GM23338 (cell line): ENCODE measurements at regions not wholly inside any gene's neighbourhood (a gene's known extent, or its start where the extent isn't known, plus 50 kb on each side); places are given as distances from the start of the nearest gene placed in this dataset.

Experiments
- ATAC-seq: fragments of 200-7000 bp; cut with Tn5 transposase; 3 replicates; pipeline ENCODE4 v1.9.1; 2020
- DNase-seq: peaks from one replicate; pipeline ENCODE4 v3.0.0-alpha.2; 2015; ENCODE audit warnings: low spot score
- H2AFZ ChIP-seq: fragments of 200-600 bp; sonication (generic); 2 replicates; pipeline ENCODE4 v1.8.0; 2016; ENCODE audit warnings: antibody characterized with exemption, mild to moderate bottlenecking, moderate library complexity
- H3F3A ChIP-seq: fragments of 200-600 bp; sonication (generic); replicated peaks from 2 replicates; pipeline ENCODE4 v1.8.0; 2017; ENCODE audit warnings: antibody characterized with exemption, mixed run types, low read depth
- H3K27ac ChIP-seq: fragments of 200-600 bp; sonication (generic); 2 replicates; pipeline ENCODE4 v1.6.1; 2016; ENCODE audit warnings: low read depth
- H3K27me3 ChIP-seq: fragments of 200-600 bp; sonication (generic); 2 replicates; pipeline ENCODE4 v1.8.0; 2016; ENCODE audit warnings: mild to moderate bottlenecking, mixed run types, moderate library complexity; ENCODE audit not compliant: insufficient read depth
- H3K36me3 ChIP-seq: fragments of 200-600 bp; sonication (generic); 2 replicates; pipeline ENCODE4 v1.8.0; 2016; ENCODE audit warnings: mild to moderate bottlenecking; ENCODE audit not compliant: insufficient read depth
- H3K4me1 ChIP-seq: fragments of 200-600 bp; sonication (generic); 2 replicates; pipeline ENCODE4 v1.8.0; 2016; ENCODE audit warnings: mild to moderate bottlenecking, moderate library complexity; ENCODE audit not compliant: insufficient read depth
- H3K4me2 ChIP-seq: fragments of 200-600 bp; sonication (generic); 2 replicates; pipeline ENCODE4 v1.7.1; 2017; ENCODE audit warnings: mixed run types
- H3K4me3 ChIP-seq: fragments of 200-600 bp; sonication (generic); 2 replicates; pipeline ENCODE4 v1.6.1; 2016; ENCODE audit warnings: mixed run types
- H3K79me2 ChIP-seq: fragments of 200-600 bp; sonication (generic); replicated peaks from 2 replicates; pipeline ENCODE4 v1.8.0; 2017; ENCODE audit warnings: mild to moderate bottlenecking; ENCODE audit not compliant: insufficient read depth
- H3K9me2 ChIP-seq: fragments of 200-600 bp; sonication (generic); 2 replicates; pipeline ENCODE4 v1.8.0; 2017; ENCODE audit not compliant: insufficient read depth
- H4K20me1 ChIP-seq: fragments of 200-600 bp; sonication (generic); replicated peaks from 2 replicates; pipeline ENCODE4 v1.8.0; 2017; ENCODE audit warnings: mild to moderate bottlenecking; ENCODE audit not compliant: insufficient read depth
- H3K27ac Mint-ChIP-seq: 2 replicates; pipeline ENCODE4 v1.8.0; 2020; ENCODE audit warnings: inconsistent platforms, mild to moderate bottlenecking, moderate library complexity, mixed read lengths
- H3K27me3 Mint-ChIP-seq: 3 replicates; pipeline ENCODE4 v1.8.0; 2022; ENCODE audit warnings: low read depth, mild to moderate bottlenecking, moderate library complexity, mixed read lengths, inconsistent platforms; ENCODE audit not compliant: insufficient read depth, poor library complexity
- H3K36me3 Mint-ChIP-seq: 3 replicates; pipeline ENCODE4 v1.8.0; 2021; ENCODE audit warnings: low read depth, mild to moderate bottlenecking, inconsistent platforms, moderate library complexity, mixed read lengths
- H3K4me1 Mint-ChIP-seq: 3 replicates; pipeline ENCODE4 v1.8.0; 2020; ENCODE audit warnings: mild to moderate bottlenecking, inconsistent platforms, mixed read lengths
- H3K4me3 Mint-ChIP-seq: 3 replicates; pipeline ENCODE4 v1.8.0; 2021; ENCODE audit warnings: moderate library complexity, mild to moderate bottlenecking, inconsistent platforms, mixed read lengths
- H3K9me3 Mint-ChIP-seq: 3 replicates; pipeline ENCODE4 v1.8.0; 2020; ENCODE audit warnings: moderate library complexity, mild to moderate bottlenecking, inconsistent platforms, mixed read lengths
- CREB1 ChIP-seq: fragments of 250-450 bp; sonication (Bioruptor Pico); IDR thresholded peaks from 2 replicates; pipeline ENCODE4 v1.5.0; 2020; ENCODE audit warnings: low read depth, mild to moderate bottlenecking, moderate library complexity
- EZH2 ChIP-seq: fragments of 200-600 bp; sonication (generic); IDR thresholded peaks from one replicate; pipeline ENCODE4 v1.8.0; 2017; ENCODE audit warnings: antibody characterized with exemption, mild to moderate bottlenecking, low read depth; ENCODE audit not compliant: unreplicated experiment
- EZH2phosphoT487 ChIP-seq: fragments of 200-600 bp; sonication (generic); IDR thresholded peaks from one replicate; pipeline ENCODE4 v1.8.1; 2018; ENCODE audit warnings: antibody characterized with exemption; ENCODE audit not compliant: unreplicated experiment
- NANOG ChIP-seq: IDR thresholded peaks from 2 replicates; pipeline ENCODE4 v1.6.1; 2016; ENCODE audit warnings: antibody characterized with exemption, borderline replicate concordance
- POLR2AphosphoS5 ChIP-seq: IDR thresholded peaks from 2 replicates; pipeline ENCODE4 v1.6.1; 2016; ENCODE audit warnings: antibody characterized with exemption, low read depth
- STAT1 ChIP-seq: IDR thresholded peaks from one replicate; pipeline ENCODE4 v1.6.1; 2016; ENCODE audit warnings: antibody characterized with exemption; ENCODE audit not compliant: unreplicated experiment
- ZNF114 ChIP-seq: fragments of 250-450 bp; sonication (Bioruptor Pico); IDR thresholded peaks from 2 replicates; pipeline ENCODE4 v1.5.0; 2020; ENCODE audit warnings: mild to moderate bottlenecking, moderate library complexity
- ZNF331 ChIP-seq: fragments of 250-450 bp; sonication (Bioruptor Pico); IDR thresholded peaks from 2 replicates; pipeline ENCODE4 v1.5.0; 2020; ENCODE audit warnings: low read depth, mild to moderate bottlenecking, moderate library complexity
- TF ChIP-seq, protein P1 (sequence below): IDR thresholded peaks from 2 replicates; pipeline ENCODE4 v1.6.1; 2016; ENCODE audit warnings: antibody characterized with exemption
- TF ChIP-seq, protein P2 (sequence below): IDR thresholded peaks from one replicate; pipeline ENCODE4 v1.6.1; 2018; ENCODE audit warnings: antibody characterized with exemption; ENCODE audit not compliant: unreplicated experiment
- TF ChIP-seq, protein P3 (sequence below), 2 experiments: fragments of 200-600 bp in 1 of 2; sonication (generic) in 1 of 2; conservative IDR thresholded peaks; 2 replicates each; pipeline versions ENCODE4 v1.5.1 to v1.6.1; 2016 to 2017; ENCODE audit warnings: antibody characterized with exemption in 2 of 2, low read depth in 2 of 2, mild to moderate bottlenecking in 2 of 2, moderate library complexity in 1 of 2
- TF ChIP-seq, protein P4 (sequence below): fragments of 250-450 bp; sonication (Bioruptor Pico); IDR thresholded peaks from 2 replicates; pipeline ENCODE4 v1.5.0; 2020; ENCODE audit warnings: mild to moderate bottlenecking, moderate library complexity

DNA sequence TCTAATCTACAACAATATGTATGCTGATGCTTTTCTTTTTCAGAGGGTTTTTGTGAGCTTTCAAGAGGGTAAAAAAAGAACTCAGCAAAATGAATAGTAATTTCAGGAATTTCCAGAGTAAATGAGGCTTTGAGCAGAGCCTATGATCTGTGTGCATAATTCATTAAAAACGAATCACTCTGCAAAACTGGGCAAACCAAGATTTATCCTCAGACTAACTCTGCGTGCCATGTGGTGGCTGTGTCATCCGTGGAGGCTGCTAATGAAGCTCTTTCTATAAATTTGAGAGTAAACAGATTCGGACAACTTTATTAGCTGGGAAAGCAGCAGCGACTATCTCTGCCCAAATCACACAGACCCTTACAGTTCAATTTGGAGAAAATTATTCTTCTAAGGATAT, 83.8 kb downstream of the FOXL1 start:
- no peaks in the 10 kb centered on the region for H3F3A ChIP-seq
- H4K20me1 ChIP-seq: no peaks in the 10 kb centered on the region
- no peaks in the 10 kb centered on the region for H3K27me3 Mint-ChIP-seq
- H3K27ac ChIP-seq: no peak overlapping the region
- no peaks in the 10 kb centered on the region for H3K4me1 ChIP-seq
- H3K36me3 ChIP-seq: no peaks in the 10 kb centered on the region
- DNase-seq: no peak
- no peak for TF ChIP-seq EZH2phosphoT487
- TF ChIP-seq ZNF331 (CRISPR knock-in tag): no peak
- TF ChIP-seq STAT1: no peak
- TF ChIP-seq EZH2: no peak
- no peak for TF ChIP-seq NANOG
- TF ChIP-seq, protein P1, sequence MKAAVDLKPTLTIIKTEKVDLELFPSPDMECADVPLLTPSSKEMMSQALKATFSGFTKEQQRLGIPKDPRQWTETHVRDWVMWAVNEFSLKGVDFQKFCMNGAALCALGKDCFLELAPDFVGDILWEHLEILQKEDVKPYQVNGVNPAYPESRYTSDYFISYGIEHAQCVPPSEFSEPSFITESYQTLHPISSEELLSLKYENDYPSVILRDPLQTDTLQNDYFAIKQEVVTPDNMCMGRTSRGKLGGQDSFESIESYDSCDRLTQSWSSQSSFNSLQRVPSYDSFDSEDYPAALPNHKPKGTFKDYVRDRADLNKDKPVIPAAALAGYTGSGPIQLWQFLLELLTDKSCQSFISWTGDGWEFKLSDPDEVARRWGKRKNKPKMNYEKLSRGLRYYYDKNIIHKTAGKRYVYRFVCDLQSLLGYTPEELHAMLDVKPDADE: no peak
- TF ChIP-seq, protein P2, sequence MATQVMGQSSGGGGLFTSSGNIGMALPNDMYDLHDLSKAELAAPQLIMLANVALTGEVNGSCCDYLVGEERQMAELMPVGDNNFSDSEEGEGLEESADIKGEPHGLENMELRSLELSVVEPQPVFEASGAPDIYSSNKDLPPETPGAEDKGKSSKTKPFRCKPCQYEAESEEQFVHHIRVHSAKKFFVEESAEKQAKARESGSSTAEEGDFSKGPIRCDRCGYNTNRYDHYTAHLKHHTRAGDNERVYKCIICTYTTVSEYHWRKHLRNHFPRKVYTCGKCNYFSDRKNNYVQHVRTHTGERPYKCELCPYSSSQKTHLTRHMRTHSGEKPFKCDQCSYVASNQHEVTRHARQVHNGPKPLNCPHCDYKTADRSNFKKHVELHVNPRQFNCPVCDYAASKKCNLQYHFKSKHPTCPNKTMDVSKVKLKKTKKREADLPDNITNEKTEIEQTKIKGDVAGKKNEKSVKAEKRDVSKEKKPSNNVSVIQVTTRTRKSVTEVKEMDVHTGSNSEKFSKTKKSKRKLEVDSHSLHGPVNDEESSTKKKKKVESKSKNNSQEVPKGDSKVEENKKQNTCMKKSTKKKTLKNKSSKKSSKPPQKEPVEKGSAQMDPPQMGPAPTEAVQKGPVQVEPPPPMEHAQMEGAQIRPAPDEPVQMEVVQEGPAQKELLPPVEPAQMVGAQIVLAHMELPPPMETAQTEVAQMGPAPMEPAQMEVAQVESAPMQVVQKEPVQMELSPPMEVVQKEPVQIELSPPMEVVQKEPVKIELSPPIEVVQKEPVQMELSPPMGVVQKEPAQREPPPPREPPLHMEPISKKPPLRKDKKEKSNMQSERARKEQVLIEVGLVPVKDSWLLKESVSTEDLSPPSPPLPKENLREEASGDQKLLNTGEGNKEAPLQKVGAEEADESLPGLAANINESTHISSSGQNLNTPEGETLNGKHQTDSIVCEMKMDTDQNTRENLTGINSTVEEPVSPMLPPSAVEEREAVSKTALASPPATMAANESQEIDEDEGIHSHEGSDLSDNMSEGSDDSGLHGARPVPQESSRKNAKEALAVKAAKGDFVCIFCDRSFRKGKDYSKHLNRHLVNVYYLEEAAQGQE: no peak
- TF ChIP-seq CREB1: no peak
- TF ChIP-seq POLR2AphosphoS5: no peak
- TF ChIP-seq, protein P3, sequence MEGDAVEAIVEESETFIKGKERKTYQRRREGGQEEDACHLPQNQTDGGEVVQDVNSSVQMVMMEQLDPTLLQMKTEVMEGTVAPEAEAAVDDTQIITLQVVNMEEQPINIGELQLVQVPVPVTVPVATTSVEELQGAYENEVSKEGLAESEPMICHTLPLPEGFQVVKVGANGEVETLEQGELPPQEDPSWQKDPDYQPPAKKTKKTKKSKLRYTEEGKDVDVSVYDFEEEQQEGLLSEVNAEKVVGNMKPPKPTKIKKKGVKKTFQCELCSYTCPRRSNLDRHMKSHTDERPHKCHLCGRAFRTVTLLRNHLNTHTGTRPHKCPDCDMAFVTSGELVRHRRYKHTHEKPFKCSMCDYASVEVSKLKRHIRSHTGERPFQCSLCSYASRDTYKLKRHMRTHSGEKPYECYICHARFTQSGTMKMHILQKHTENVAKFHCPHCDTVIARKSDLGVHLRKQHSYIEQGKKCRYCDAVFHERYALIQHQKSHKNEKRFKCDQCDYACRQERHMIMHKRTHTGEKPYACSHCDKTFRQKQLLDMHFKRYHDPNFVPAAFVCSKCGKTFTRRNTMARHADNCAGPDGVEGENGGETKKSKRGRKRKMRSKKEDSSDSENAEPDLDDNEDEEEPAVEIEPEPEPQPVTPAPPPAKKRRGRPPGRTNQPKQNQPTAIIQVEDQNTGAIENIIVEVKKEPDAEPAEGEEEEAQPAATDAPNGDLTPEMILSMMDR (conservative IDR thresholded peaks at IDR 0.05; ENCODE audit: low read depth in 2 of 2): no peak
- TF ChIP-seq, protein P4, sequence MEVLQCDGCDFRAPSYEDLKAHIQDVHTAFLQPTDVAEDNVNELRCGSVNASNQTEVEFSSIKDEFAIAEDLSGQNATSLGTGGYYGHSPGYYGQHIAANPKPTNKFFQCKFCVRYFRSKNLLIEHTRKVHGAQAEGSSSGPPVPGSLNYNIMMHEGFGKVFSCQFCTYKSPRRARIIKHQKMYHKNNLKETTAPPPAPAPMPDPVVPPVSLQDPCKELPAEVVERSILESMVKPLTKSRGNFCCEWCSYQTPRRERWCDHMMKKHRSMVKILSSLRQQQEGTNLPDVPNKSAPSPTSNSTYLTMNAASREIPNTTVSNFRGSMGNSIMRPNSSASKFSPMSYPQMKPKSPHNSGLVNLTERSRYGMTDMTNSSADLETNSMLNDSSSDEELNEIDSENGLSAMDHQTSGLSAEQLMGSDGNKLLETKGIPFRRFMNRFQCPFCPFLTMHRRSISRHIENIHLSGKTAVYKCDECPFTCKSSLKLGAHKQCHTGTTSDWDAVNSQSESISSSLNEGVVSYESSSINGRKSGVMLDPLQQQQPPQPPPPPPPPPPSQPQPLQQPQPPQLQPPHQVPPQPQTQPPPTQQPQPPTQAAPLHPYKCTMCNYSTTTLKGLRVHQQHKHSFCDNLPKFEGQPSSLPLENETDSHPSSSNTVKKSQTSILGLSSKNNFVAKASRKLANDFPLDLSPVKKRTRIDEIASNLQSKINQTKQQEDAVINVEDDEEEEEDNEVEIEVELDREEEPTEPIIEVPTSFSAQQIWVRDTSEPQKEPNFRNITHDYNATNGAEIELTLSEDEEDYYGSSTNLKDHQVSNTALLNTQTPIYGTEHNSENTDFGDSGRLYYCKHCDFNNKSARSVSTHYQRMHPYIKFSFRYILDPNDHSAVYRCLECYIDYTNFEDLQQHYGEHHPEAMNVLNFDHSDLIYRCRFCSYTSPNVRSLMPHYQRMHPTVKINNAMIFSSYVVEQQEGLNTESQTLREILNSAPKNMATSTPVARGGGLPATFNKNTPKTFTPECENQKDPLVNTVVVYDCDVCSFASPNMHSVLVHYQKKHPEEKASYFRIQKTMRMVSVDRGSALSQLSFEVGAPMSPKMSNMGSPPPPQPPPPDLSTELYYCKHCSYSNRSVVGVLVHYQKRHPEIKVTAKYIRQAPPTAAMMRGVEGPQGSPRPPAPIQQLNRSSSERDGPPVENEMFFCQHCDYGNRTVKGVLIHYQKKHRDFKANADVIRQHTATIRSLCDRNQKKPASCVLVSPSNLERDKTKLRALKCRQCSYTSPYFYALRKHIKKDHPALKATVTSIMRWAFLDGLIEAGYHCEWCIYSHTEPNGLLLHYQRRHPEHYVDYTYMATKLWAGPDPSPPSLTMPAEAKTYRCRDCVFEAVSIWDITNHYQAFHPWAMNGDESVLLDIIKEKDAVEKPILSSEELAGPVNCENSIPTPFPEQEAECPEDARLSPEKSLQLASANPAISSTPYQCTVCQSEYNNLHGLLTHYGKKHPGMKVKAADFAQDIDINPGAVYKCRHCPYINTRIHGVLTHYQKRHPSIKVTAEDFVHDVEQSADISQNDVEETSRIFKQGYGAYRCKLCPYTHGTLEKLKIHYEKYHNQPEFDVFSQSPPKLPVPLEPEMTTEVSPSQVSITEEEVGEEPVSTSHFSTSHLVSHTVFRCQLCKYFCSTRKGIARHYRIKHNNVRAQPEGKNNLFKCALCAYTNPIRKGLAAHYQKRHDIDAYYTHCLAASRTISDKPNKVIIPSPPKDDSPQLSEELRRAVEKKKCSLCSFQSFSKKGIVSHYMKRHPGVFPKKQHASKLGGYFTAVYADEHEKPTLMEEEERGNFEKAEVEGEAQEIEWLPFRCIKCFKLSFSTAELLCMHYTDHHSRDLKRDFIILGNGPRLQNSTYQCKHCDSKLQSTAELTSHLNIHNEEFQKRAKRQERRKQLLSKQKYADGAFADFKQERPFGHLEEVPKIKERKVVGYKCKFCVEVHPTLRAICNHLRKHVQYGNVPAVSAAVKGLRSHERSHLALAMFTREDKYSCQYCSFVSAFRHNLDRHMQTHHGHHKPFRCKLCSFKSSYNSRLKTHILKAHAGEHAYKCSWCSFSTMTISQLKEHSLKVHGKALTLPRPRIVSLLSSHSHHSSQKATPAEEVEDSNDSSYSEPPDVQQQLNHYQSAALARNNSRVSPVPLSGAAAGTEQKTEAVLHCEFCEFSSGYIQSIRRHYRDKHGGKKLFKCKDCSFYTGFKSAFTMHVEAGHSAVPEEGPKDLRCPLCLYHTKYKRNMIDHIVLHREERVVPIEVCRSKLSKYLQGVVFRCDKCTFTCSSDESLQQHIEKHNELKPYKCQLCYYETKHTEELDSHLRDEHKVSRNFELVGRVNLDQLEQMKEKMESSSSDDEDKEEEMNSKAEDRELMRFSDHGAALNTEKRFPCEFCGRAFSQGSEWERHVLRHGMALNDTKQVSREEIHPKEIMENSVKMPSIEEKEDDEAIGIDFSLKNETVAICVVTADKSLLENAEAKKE (CRISPR knock-in tag): no peak
- TF ChIP-seq ZNF114 (CRISPR knock-in tag): no peak
- H3K9me2 ChIP-seq: 0 out of 2 replicates have a peak, but pooled peaks cover 3% of the 10 kb centered on the region
- no peaks in the 10 kb centered on the region for H3K36me3 Mint-ChIP-seq
- H3K4me3 Mint-ChIP-seq: no peak overlapping the region
- no peaks in the 10 kb centered on the region; the same call in 2 of the 3 replicates for H3K9me3 Mint-ChIP-seq
- H3K4me2 ChIP-seq: no peak overlapping the region
- H3K4me3 ChIP-seq: no peak overlapping the region
- no peak for ATAC-seq
- no peaks in the 10 kb centered on the region for H3K27me3 ChIP-seq
- H3K27ac Mint-ChIP-seq: no peak overlapping the region
- no peak overlapping the region for H2AFZ ChIP-seq
- H3K79me2 ChIP-seq: no peaks in the 10 kb centered on the region
- peaks cover 5% of the 10 kb centered on the region; the same call in 2 of the 3 replicates for H3K4me1 Mint-ChIP-seq
